Glomerular visceral epithelial cell (primary cell): ENCODE measurements at regions not wholly inside any gene's neighbourhood (a gene's known extent, or its start where the extent isn't known, plus 50 kb on each side); places are given as distances from the start of the nearest gene placed in this dataset.

Source experiments
- DNase-seq: peaks from one replicate; pipeline ENCODE4 v3.0.0-alpha.2; 2016; ENCODE audit errors: extremely low spot score

GRCh38 chr11:43626798-43627197 lies 53.7 kb upstream of the HSD17B12 start:
- no peak for DNase-seq
